NCI-H1048 (cell line): ENCODE measurements at regions not wholly inside any gene's neighbourhood (a gene's known extent, or its start where the extent isn't known, plus 50 kb on each side); places are given as distances from the start of the nearest gene placed in this dataset.
"Not testable (repeated sequence)": the region's sequence is repeated elsewhere in the genome, so short reads cannot be mapped to it uniquely, and the experiment has no call there.

Source experiments
- DNase-seq: peaks from one replicate; lab custom pipeline; 2025; lab: John Stamatoyannopoulos, UW

DNA sequence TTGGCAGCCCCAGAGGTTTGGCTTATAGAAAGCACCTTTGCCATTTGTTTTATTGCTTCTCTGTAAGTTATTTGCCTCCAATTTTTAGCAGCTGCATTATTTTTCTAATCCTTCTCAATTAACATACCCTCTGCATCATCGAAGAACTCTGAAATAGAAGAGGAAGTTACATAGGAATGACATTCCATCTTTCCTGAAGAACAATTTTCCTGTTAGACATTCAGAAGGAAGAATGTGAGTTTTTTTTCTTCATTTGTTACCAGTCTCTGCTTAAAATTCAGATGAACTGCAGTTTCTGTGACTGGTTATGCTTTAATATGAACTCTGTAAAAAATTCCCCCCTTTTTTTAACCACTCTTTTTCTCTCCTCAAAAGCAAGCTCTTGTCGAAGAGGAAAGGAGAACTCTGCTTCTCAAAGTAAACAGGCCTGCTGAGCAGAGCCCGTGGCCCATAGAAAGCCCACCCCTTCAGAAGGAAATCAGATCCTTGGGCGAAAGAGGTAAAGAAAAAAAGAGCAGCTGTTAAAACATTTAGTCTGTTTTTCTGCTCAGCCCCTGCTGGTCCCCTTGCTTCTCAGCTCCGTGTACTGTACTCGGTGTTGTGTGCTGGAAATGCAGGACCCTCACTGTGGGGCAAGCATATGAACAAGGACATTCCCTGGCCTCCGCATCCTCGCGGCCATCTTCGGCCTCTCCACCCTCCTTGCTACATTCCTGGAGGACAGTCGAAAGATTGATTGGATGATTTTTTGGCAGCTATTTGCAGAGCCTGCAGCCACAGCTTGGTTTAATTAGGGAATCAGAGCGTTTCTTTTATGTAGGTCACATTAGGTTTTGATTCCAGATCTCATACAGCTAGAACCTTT is 164.4 kb upstream of the LRIG3 start:
- no peak for DNase-seq

DNA sequence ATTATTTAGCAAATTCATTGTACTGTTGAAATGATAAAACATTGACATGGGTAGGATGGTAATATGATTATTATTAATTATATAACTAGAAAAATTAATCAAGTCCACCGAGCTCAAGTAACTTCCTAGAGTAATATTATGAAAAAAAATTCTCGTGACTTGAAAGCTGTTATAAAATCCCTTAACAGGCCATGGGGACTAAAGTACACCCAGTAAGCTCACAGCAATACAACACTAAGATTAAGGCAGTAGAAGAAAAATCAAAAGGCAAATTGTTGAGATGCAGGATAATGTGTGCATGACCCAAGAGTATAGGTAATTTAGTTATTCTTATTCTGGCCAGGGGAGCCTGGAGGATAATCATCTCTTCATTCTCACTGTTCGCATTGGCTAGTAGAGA is 162.6 kb upstream of the LRIG3 start:
- no peak for DNase-seq

DNA sequence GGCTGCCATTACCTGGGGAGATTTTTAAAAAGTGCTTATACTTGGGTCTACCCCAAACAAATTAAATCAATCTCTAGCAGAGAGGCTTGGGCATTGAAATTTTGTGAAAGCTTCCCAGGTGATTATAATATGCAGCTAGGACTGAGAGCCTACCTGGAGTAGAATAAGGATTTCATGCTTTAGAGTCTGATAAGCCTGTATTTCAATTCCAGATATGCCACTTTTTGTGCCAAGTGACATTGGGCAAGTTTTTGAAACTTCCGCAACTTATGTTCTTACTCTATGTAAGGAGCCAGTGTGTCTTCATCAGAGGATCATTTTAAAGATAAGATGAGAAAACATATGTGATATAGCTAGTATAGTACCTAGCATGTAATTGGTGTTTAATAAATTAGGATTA is 159.8 kb upstream of the LRIG3 start:
- DNase-seq: no peak

DNA sequence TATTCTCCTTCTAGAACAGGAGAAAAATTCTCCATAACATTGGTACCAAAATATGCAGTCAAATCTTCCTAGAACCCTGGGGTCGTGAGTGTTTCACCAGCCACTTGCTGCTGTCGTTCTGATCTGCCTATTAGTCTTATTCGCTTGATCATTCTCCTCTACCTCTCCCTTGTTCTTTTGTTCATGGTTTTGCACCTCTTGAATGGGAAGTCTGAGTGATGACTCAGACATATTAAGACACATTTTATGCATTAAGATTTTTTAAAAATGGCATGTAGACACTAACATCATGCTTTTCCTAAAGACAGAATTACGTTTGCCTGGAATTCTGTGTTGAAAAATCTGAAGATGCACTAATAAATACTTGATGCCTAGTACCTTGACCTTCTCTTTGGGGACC is 159.2 kb upstream of the LRIG3 start:
- no peak for DNase-seq

DNA sequence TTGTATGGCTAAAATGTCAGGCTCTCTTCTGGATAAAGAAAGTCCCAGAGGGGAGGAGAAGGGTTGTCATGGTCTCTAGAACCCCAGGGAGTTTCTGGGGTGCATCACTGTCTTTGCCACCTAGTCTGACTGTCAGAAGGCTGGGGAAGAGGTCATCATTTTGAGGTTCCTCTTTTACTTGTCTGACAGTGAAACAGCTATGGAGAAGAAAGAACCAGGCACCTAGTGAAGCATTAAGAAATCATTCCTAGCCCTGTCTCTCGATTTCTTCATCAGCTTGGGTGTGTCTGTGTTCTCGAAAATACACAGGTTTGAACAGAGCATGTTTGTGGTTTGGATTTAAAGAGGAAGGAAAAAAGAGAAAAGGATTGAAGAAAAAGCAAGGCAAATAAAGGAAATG is 158.7 kb upstream of the LRIG3 start:
- DNase-seq: no peak

DNA sequence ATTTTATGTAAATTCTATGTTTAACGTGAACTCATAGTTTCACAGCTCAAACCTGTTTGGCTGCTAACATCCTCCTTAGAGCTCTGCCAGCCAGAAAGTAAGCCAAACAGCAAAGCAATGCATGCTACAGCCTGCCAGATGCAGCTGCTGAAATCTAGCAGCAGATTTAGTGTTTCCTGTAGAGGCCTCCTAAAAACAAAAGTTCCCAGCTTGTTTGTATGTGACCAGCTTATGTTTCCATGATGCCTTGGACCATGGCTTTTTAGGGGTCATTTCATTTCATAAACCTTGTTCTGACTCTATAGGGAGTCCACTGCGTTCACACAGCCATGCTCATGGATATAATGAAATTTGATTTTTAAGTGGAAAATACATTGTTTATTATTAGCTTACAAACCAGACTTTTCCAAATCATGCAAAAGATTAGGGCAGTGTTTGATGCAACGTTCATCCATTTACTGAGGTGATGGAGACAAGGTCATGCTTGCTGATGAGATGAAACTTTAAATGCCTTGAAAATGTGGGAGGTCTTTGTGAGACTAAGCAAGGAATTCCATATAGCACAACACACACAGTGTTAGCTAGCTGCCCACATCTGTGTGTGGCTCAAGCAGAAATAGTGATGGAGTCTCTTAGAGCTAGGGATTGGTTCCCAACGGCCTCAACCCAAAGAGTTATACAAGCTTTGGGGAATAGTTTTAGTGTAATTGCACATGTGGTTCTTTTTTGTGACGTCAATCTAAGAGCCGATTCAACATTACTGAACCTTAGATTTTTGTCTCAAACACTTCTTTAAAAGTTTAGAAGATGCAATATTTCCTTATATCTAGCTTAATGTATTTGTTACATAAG is 157.5 kb upstream of the LRIG3 start:
- no peak for DNase-seq

DNA sequence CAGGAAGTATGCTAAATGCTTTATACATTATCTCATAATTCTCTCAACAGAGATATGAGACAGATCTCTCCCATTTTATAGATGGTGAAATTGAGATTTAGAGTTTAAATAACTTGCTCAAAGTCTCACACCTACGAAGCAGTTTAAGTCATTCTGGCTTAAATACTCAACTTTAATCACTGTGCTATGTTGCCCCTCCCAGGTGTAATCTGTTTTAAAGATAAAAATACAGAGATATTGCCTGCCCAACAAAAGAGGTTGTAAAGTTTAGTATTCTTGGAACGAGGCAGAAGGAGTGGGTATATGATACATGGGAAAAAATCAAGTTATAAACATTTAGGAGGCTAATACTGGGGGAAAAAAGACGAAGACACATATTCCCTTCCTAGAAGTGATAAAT is 156.8 kb upstream of the LRIG3 start:
- no peak for DNase-seq

DNA sequence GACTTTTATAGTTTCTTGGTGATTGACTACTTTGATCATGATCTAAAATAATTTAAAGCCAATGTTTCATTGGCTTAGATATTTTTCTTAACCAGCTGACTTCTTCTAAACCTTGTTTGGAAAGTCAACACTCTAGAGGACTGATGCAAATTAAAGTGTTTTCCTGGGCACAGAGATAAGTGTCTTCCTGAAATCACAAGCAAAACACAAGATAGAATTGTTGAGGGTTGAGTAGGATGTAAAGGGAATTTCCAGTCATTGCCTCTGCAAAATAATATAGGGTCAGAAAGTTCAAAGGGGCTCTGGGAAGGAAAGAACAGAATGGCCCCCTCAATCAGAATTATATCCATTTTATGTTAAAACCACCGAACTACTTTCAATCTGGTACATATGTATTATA is 156.3 kb upstream of the LRIG3 start:
- DNase-seq: no peak

DNA sequence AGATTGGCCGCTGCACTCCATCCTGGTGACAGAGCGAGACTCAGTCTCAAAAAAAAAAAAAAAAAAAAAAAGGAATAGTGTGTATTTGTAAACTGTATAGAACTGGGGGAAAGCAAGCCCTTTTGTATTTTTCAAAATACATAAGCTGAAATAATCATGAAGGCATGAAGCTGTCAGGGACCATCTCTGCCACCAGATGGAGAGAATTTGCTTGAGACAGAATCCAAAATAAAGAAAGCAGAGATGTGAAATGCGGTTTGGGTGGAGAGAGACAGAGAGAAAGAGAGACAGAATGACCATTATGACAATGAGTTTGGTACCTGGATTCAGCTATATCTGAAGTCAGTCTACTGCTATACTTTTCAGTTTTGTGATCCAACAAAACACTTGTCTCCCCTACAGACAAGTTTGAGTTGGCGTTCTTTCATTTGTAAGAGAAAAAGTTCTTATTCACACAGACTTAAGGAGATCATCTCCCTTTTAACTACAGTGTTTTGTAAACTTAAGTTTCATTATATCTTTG is 155.7 kb upstream of the LRIG3 start:
- no peak for DNase-seq

DNA sequence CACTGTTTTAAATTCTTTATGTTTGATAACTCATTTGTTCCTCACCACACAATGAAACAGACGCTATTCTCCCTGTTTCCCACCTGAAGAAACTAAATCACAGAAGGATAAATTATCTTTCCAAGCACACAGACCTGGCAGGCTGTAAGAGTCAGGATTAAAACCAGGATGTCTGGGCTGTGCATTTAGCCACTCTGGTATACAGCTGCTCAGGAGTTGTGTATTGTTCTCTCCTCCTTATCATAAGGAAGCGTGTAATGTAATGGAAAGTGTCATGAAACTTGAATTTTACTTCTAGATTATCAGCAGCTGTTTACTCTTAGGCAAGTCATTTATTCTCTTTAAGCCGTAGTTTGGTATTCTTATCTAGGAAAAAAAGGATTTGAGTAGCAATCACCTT is 154.8 kb upstream of the LRIG3 start:
- no peak for DNase-seq

DNA sequence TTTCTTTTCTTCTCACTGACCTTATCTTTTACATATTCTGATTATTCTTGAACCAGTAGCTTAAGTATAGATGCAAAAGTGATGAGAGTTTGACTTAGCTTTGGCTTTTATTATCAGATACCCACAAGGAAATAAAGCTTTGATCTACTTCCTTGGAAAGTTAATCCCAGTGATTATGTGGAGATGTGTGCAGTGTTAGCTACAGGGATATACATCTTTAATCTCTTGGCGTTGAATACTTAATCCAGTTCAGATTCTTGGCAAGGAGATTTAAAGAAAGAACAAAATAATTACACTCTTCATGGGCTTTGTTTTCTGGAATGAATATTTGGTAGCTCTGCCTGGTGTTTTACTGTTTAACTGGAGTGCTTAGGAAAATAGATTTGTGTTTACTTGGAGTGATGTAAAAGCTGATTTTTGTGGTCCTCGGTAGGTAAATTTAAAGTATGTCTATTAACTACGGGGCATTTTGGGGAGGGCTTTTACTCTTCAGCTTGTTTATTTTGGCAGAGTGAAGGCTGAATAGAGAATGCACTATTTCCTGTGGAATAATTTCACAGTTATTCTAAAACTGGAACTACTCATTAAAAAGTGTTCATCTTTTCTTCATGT is 150.1 kb upstream of the LRIG3 start:
- no peak for DNase-seq

DNA sequence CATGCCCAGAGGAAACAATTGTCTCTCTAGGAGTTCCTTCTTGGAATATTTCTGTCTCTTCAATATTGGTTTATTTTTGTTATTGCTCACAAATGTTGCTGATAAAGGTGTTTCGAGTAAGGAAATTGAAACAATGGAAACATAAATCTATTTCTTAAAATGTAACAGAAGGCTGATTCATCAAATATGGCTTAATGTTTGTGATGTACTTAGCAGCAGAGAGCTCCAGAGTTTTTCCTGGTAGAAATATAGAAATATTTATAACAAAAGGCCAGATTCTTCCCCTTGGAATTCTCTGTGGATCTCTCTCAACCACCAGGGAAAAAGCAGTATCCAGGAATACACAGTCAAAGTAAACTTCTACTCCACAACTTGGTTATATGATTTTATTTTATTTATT is 149.2 kb upstream of the LRIG3 start:
- DNase-seq: no peak

DNA sequence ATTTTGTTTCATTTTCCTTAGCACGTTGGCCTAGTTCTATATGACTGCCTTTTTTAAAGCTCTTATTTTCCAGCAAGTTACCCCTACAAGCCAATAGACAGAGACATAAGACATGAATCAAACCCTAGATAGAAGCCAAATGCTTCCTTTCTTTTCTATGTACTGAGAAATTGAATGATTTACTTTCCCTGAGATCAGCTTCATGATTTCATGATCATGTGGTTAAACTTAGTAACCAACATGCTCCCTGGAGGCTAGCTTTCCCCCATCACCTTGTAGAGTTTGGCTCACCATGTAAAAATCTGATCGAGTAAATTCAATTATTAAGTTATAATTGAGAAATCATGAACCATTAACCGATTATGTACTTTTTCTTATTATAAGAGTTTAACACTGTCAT is 148.1 kb upstream of the LRIG3 start:
- DNase-seq: no peak

DNA sequence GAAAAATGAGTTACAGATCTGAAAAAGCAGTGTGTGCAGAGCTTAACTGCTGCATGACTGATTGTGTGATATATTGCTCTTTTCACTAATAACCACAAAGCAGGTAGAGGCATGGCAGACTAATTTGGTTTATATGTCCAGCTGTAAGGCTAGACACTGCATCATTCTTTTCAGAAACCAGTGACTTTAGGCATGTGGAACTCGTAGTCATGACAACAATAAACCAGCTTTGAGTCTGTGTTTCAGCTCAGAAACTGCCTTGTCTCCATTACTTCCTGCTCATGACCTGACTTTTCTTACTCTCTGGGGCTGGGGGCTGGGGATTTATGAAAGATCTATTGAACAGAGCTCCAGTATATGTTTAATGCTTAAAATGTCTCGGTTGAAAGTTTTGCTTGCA is 146.8 kb upstream of the LRIG3 start:
- DNase-seq: no peak

DNA sequence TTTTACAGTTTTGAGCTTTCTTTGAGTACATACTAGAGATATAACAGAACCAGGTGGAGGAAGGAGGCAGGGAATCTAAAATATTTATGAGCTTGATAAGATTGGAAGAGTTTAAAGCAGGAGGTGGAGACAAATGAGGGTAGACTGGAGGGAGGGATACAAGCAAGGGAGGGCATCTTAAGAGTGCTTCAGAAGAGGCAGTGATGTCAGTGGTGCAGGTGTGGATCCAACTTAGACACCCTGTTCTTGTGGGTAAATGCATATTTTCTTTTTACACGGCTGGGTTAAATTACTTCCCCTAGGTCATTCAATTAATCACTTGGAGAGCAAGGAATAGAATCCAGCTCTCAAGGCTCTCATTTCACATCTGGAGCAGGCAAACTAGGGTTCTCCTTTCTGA is 146.1 kb upstream of the LRIG3 start:
- DNase-seq: no peak

DNA sequence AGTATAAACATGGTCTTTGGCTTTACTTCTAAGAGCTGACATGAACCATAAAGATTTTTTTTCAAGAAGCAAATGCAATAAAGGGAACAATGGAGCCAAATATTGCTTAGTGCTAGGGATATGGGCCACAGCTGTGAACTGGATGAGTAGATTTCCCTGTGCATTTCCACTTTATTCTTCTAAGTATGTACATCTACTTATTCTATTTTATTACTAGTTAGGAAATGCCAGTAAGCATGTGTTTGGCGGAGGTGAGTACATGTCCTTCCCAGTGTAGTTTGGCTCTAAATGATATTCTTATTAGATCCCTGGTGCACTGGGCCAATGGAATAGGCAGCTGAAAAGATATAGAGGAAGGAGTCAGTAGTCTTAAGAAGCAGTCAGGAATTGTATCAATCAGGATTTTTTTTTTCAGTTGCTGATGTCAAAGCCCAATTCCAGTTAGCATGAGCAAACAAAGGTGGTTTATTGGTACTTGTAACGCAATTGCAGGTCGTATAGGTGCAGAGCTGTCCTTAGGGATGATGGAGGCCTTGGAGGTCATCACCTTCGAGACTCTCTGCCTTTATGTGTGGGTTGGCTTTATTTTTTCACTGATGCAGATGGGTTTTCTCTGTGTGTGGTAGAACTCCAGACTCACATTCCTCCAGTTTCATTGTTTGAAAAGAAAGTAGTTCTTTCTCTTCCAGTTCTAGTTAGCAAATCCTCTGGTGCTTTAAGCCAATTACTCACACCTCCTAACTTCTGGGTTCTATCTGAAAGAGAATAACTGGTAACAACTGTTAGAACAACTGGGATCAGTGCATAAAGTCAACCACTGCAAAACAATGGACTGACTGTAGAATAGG is 139.0 kb upstream of the LRIG3 start:
- no peak for DNase-seq

DNA sequence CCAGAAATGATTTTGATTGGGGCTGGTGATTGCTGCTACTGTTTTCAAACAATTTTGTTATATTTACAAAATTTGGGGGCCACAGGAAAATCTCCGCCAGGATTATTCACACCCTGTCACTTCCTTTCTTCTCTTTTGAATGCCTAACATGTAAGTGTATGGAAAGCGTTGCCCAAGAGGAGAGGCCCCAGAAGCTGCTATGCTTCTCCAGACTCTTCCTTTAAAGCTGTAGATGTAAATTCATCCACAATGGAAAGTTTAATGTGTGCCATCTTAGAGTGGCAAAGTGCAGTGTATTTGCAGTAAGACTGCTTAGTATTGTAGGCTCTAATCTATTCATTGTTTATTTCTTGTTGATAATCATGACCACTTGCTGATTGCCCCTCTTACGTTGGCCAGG is 136.7 kb upstream of the LRIG3 start:
- DNase-seq: no peak

DNA sequence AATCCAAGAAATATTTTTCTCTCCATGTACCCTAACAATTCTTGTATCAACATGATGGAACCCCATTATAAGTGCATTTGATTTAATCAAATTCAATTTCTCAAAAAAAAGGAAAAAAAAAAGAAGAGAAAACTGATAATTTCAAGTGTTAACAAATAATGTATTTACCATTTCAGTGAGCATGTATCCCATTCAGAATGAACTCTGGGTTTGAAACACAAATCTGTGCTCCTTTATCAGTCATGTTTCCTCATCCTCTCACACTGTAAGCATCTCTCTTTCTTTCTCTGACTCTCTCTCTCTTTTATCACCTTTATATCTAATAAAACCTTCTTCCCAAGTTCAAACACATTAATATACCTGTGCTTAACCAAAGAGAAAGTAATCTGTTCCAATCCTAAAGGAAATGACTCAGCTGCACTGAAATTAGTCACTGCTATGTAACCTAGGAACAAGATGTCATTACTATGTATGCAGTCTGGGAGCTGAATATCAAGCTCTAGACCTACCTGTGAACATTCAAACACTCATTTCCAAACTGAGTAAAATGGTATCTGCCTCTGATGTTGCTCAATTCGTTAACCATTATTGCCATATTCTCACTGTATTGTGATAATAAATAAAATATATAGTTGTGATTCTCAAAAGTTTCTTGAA is 135.0 kb upstream of the LRIG3 start:
- DNase-seq: no peak

DNA sequence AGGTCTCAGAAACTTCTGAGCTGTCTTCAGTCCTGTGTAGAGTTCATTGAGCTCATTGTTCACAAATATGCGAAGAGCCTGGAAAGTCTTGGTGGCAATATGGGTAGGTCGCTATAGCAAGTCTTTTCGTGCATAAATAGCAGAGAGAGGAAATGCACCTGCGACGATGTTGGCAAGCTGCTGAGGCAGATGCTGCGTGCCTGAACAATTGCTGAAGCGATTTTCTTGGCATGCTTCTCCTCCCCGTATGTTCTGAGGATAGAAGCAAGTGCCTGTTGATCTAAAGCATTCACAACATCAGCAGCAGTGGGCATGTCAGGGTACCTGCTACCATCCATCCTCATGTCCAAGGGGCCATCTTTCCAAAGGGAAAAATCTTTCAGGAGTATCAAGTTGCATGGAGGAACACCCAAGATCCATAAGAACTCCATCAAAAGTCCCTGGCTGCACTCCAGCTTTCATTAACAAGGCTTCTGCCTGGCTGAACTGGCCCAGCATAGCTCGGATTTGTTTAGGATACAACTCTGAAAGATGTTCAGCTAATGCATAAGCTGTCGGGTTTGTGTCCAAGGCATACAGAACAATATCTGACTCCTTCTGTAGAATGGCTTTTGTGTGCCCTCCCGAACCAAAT is 133.1 kb upstream of the LRIG3 start:
- DNase-seq: not testable (repeated sequence)

DNA sequence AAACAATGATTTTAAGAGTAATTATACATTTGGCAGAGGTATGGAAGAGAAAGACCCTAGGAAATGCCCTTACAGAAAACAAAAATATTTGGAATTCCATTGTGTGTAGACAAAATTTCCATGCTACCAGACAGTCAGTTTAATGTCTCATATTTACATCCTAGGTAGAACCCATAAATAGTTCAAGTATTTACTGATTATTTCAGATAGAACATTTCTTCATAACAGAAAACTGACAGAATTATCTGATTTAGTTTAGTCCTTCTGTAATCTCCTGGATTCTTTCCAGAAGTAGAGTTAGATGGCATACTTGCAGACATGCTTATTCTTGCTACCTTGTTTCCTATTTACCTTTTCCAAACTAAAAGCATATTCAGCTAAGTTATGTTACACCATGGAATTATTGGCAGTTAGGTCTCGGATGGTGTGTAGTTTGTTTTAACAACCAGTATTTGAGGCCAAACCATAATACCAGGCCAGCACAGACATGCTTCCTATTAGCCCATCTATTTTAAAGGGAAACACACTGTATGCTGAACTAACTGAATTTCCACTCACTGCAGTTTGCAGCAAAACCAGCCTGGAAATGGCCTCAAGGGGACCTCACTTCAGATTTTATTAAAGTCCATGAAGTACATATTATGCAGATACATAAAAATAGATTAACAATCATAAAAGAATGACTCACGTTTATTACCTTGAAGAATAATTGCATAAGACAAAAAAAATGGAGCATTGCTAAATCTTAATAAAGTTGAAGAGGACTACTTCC is 126.6 kb upstream of the LRIG3 start:
- no peak for DNase-seq
